Body of pancreas (tissue), 4 donors: ENCODE measurements at regions not wholly inside any gene's neighbourhood (a gene's known extent, or its start where the extent isn't known, plus 50 kb on each side); places are given as distances from the start of the nearest gene placed in this dataset.
"Not testable (repeated sequence)": the region's sequence is repeated elsewhere in the genome, so short reads cannot be mapped to it uniquely, and the experiment has no call there.

Experiments used
- ATAC-seq: fragments of 150-250 bp; one replicate; pipeline ENCODE4 v1.9.1; 2016
- DNase-seq, 4 donors: peaks; one replicate each; pipeline ENCODE4 v3.0.0-alpha.2; 2019
- H3K27ac ChIP-seq, 4 donors: fragments of 200-600 bp; sonication (generic); 1 replicate in 3 of 4; 2 replicates in 1 of 4; pipeline versions ENCODE4 v1.5.1 to v1.6.1; 2016 to 2019; ENCODE audit warnings: mild to moderate bottlenecking in 1 of 4, mixed read lengths in 1 of 4, moderate library complexity in 1 of 4
- H3K27me3 ChIP-seq, 2 donors: fragments of 200-600 bp; sonication (generic); one replicate each; pipeline ENCODE4 v1.6.0; 2016; ENCODE audit warnings: mild to moderate bottlenecking in 1 of 2
- H3K36me3 ChIP-seq, 2 donors: fragments of 200-600 bp; sonication (generic); replicated peaks in 1 of 2; 2 replicates each; pipeline ENCODE4 v1.5.1; 2016; ENCODE audit warnings: low read depth in 2 of 2; ENCODE audit not compliant: insufficient read depth in 1 of 2
- H3K4me1 ChIP-seq: fragments of 200-600 bp; sonication (generic); one replicate; pipeline ENCODE4 v1.6.0; 2016
- H3K4me3 ChIP-seq, 2 donors: fragments of 200-600 bp; sonication (generic); 1 replicate in 1 of 2; 2 replicates in 1 of 2; pipeline ENCODE4 v1.5.1; 2016 to 2019
- H3K9me3 ChIP-seq, 3 donors: fragments of 200-600 bp; sonication (generic); 1 replicate in 2 of 3; 2 replicates in 1 of 3; pipeline ENCODE4 v1.5.1; 2016
- CTCF ChIP-seq, 7 experiments: fragments of 450-650 bp in 4 of 7; fragments of 200-600 bp in 3 of 7; sonication (generic) in 3 of 7; IDR thresholded peaks; one replicate each; pipeline ENCODE4 v1.5.1; 2016 to 2019; ENCODE audit warnings: antibody characterized with exemption in 7 of 7
- POLR2A ChIP-seq, 3 donors: fragments of 450-650 bp; IDR thresholded peaks; one replicate each; pipeline ENCODE4 v1.6.1; 2016; ENCODE audit warnings: antibody characterized with exemption in 3 of 3, mild to moderate bottlenecking in 2 of 3
- WGBS, 2 donors: methylation state at CpG; one replicate each; pipeline ENCODE4 v1.1.5; 2017; 5-methylcytosine and 5-hydroxymethylcytosine counted together
- intact Hi-C: fragments of 100-400 bp; cut with DNase I; formaldehyde crosslinking; loops from one replicate; pipeline ENCODE4 v1.15.1; 2023

DNA sequence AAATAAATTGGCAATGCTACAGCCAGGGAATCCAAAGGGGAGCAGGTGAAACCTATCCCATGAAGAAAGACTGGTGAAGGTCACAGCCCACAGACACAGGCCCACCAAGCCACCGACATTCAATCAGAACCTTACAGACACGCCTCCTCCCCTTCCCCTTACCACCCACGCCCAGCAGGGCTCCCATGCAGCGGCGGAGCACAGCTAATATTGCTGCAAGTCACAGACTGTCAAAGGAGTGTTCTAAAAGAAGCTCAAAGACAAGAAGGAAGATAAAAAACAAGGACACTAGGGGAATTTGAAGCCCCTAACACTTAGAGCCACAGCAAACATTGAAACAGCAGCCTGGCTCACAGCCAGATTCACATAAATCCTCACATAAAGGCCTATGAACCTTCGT is 91.2 kb downstream of the MED10 start:
- 47 to 63% methylated on average over 6 of the region's 6 CpGs for WGBS, 2 donors
- no peak for DNase-seq
- Histone ChIP-seq H3K9me3 (no peaks in the 10 kb centered on the region), H3K27me3 (no peaks in the 10 kb centered on the region), H3K4me3 (no peak overlapping the region), H3K4me1 (no peaks in the 10 kb centered on the region), H3K36me3 (no peaks in the 10 kb centered on the region), H3K27ac (no peak overlapping the region)
- no peak for ATAC-seq
- TF ChIP-seq CTCF (IDR thresholded peaks at IDR 0.05), result no peak
- no peak for TF ChIP-seq POLR2A (IDR thresholded peaks at IDR 0.05)
- intact Hi-C loops, result no loop called here

- 86 to 87% methylated on average over 7 of the region's 7 CpGs for WGBS, 2 donors
- H3K4me3 ChIP-seq, result no peak overlapping the region
- TF ChIP-seq CTCF (IDR thresholded peaks at IDR 0.05), result no peak
- no peak for TF ChIP-seq POLR2A (IDR thresholded peaks at IDR 0.05)
- no peaks in the 10 kb centered on the region for H3K9me3 ChIP-seq
- no peak overlapping the region for H3K27ac ChIP-seq
- ATAC-seq, result no peak
- no peaks in the 10 kb centered on the region for H3K27me3 ChIP-seq
- H3K36me3 ChIP-seq, result no peaks in the 10 kb centered on the region
- no peak for DNase-seq
- intact Hi-C loops, result no loop called here
- no peaks in the 10 kb centered on the region for H3K4me1 ChIP-seq
Observed at GRCh38 chr5:6286404-6286803, 91.9 kb downstream of the MED10 start.

- H3K36me3 ChIP-seq, H3K27ac ChIP-seq, H3K4me1 ChIP-seq, ATAC-seq, H3K27me3 ChIP-seq, intact Hi-C loops, H3K4me3 ChIP-seq, DNase-seq, H3K9me3 ChIP-seq: not testable (repeated sequence)
Observed at GRCh38 chr5:6284491-6284890, 93.9 kb downstream of the MED10 start.

DNA sequence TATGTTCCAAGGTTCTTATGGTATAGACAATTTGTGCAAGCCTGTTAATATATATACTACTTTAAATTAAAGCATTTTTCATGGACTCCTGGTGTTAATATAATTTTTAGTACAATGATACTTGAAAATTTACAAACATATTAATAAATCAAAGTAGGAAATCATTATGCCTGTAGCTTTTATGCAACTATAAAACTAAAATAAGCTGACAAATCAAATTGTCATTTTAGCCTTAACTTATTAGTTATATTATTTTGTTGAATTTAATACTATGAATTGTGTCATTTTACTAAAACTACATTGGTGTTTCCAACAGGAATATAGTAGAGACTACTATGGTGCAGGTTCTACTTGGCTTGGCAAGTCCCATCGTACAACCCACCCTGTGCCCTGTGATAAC is 96.0 kb downstream of the MED10 start:
- Histone ChIP-seq H3K36me3 (no peaks in the 10 kb centered on the region), H3K4me1 (peaks cover 7% of the 10 kb centered on the region), H3K9me3 (no peaks in the 10 kb centered on the region), H3K27ac (no peak overlapping the region), H3K27me3 (no peaks in the 10 kb centered on the region), H3K4me3 (no peak overlapping the region)
- intact Hi-C loops, result no loop called here
- TF ChIP-seq CTCF (IDR thresholded peaks at IDR 0.05) (no peak), POLR2A (IDR thresholded peaks at IDR 0.05) (no peak)
- WGBS, 2 donors, result 68 to 85% methylated on average over 1 of the region's 1 CpG
- DNase-seq, result no peak
- ATAC-seq, result no peak

DNA sequence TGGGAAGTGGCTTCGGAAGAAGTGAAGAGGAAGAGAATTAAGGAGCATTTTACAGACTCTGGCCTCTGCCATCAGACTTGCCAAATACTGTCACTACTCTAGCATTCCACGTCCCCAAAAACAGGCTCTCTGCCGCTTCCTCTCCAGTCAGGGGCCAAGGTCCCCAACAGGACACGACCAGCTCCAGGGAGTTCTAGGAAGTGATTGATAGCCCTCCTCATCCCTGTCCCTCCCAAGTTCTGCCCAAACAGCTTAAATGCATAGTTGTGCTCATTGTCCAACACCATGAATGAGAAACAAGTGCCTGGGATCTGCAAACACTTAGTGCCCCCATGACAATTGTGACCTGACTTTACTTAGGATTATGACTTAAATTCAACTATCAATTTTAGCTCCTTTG is 96.5 kb downstream of the MED10 start:
- no peaks in the 10 kb centered on the region for H3K27me3 ChIP-seq
- WGBS, 2 donors, result 48 to 62% methylated on average over 4 of the region's 4 CpGs
- peaks cover 7% of the 10 kb centered on the region for H3K4me1 ChIP-seq
- no peaks in the 10 kb centered on the region for H3K9me3 ChIP-seq
- H3K36me3 ChIP-seq, result no peaks in the 10 kb centered on the region
- H3K27ac ChIP-seq, result no peak overlapping the region
- no peak for TF ChIP-seq CTCF (IDR thresholded peaks at IDR 0.05)
- TF ChIP-seq POLR2A (IDR thresholded peaks at IDR 0.05), result no peak
- ATAC-seq, result no peak
- no peak overlapping the region for H3K4me3 ChIP-seq
- no peak for DNase-seq
- intact Hi-C loops, result no loop called here
